ENCODE measurements at regions not wholly inside any gene's neighbourhood (a gene's known extent, or its start where the extent isn't known, plus 50 kb on each side); places are given as distances from the start of the nearest gene placed in this dataset.

DNA sequence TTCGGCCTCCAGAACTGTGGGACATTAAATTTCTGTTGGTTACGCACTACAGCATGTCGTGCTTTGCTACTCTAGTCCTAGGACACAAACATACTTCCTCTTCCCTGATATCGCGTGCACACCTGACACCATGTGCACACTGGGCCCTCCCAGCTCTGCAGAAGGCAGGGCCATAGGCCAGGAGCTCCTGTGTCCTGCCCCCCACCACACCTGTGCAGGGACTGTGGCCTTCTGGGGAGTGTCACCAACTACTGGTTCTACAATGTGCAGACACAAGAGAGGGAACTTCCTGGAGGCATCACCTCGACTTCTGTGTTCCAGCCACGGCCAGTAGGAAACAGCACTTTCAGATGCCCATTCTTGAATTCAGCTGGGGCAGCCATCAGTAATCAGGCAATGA, 646.4 kb upstream of the MGMT start:
- Mint-ChIP-seq H3K4me3 (no peak overlapping the region), H3K9me3 (no peaks in the 10 kb centered on the region), H3K27me3 (peaks cover 2% of the 10 kb centered on the region), H3K36me3 (ENCODE audit: low read depth) (no peaks in the 10 kb centered on the region), H3K27ac (no peak overlapping the region), H3K4me1 (ENCODE audit: low read depth) (no peaks in the 10 kb centered on the region)
- DNase-seq: no peak

DNA sequence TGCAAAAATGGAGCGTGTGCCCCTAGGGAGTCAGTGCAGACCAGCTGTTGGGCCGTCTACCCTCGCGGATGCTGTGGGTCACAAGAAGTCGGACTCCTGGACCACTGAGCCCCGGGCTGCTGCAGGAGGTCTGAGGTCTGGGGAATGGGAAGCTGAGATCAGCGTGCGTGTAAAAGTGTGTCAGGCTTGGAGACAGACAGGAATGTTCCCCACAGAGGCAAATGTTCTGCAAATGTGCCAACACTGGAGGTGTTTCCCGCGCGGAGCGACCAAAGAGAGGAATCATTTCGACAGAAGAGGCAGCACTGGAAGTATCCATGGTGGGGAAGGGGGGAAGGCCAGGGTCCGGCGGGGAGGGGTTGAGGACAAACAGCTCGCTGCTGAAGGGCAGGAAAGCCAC, 643.8 kb upstream of the MGMT start:
- H3K27me3 Mint-ChIP-seq: peaks cover 11% of the 10 kb centered on the region
- DNase-seq: no peak
- H3K27ac Mint-ChIP-seq: no peak overlapping the region
- H3K36me3 Mint-ChIP-seq (ENCODE audit: low read depth): no peaks in the 10 kb centered on the region
- H3K9me3 Mint-ChIP-seq: no peaks in the 10 kb centered on the region
- H3K4me3 Mint-ChIP-seq: no peak overlapping the region
- no peaks in the 10 kb centered on the region for H3K4me1 Mint-ChIP-seq (ENCODE audit: low read depth)

DNA sequence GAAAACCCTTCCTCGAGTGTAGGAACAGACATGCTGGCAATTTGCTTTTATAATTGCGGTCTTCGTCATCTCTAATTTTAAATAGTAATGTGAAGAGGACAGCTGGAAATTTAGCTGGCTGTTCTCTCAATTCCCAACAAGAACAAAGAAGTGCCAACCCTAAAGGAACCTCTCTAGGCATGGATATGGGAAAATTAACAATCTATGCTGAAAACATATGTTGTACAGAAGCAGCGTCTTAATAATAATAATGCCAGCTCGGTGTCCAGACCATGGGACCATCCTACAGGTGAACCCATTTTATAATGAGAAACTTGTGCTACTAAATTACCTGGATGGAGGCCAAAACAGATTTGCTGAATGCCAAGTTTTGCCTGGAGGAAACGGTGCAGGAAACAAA, 641.4 kb upstream of the MGMT start:
- H3K4me3 Mint-ChIP-seq: no peak overlapping the region
- no peaks in the 10 kb centered on the region for H3K36me3 Mint-ChIP-seq (ENCODE audit: low read depth)
- DNase-seq: no peak
- H3K4me1 Mint-ChIP-seq (ENCODE audit: low read depth): no peaks in the 10 kb centered on the region
- no peak overlapping the region for H3K27ac Mint-ChIP-seq
- H3K27me3 Mint-ChIP-seq: peaks cover 11% of the 10 kb centered on the region
- H3K9me3 Mint-ChIP-seq: no peaks in the 10 kb centered on the region

DNA sequence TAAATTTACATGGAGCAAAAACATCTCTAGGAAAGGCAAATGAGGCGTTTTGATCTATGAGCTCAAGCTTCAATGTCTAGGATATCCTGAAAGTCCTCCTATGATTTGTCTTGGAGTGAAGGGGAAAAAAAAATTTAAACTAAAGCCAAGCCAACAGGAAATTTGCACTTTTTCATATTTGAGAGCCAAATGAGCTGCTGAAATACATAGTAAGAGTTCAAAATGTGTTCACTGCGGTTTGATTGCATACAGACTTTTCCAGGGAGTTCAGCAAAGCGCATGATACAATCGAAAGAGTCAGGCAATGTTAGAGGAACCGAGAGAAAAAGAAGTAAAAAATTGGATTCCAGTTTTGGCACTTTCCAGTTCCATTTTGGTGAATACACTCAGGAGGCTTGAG, 633.4 kb upstream of the MGMT start:
- DNase-seq: no peak
- Mint-ChIP-seq H3K9me3 (no peaks in the 10 kb centered on the region), H3K27me3 (no peaks in the 10 kb centered on the region), H3K4me3 (no peak overlapping the region), H3K36me3 (ENCODE audit: low read depth) (no peaks in the 10 kb centered on the region), H3K4me1 (ENCODE audit: low read depth) (no peaks in the 10 kb centered on the region), H3K27ac (no peak overlapping the region)

DNA sequence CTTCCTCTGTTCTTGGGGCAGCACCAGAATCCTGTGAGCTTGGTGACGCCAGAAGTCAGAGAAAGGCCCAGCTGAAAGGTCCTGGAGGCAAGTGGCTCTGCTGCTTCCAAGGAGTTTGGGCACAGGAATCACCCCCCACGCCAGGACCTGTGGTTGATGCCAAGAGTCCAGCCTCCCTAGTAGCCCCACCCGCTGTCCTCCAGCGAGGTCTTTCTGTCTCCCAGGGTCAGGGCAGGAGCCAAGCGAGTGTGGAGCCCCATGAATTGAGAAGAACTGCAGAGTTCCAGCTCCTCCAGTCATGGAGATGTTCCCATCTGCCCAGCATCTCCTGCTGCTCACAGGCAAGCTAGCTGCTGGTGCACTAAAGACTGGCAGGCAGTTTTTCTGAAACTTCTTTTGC, 631.7 kb upstream of the MGMT start:
- Mint-ChIP-seq H3K4me1 (ENCODE audit: low read depth) (no peaks in the 10 kb centered on the region), H3K27me3 (no peaks in the 10 kb centered on the region), H3K36me3 (ENCODE audit: low read depth) (no peaks in the 10 kb centered on the region), H3K9me3 (no peaks in the 10 kb centered on the region), H3K27ac (no peak overlapping the region), H3K4me3 (no peak overlapping the region)
- DNase-seq: no peak

DNA sequence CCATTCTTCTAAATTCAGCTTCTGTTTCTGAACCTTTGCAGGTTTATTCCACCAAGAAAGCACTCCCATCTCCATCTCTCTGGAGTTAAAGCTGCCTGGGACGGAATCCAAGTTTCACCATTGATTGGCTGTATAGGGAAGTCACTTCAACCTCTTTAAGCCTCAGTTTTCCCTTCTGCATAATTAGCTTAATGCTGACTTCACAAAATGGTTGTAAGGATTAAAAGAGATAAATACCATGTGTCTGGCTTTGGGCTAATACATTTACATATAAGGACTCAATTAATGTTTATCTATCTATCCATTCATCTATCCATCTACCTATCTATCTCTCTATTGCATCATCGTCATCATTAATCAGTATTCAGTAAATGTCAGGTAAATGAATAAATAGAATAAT, 629.6 kb upstream of the MGMT start:
- peaks cover 3% of the 10 kb centered on the region for H3K27me3 Mint-ChIP-seq
- H3K4me3 Mint-ChIP-seq: no peak overlapping the region
- H3K9me3 Mint-ChIP-seq: no peaks in the 10 kb centered on the region
- no peak for DNase-seq
- no peaks in the 10 kb centered on the region for H3K36me3 Mint-ChIP-seq (ENCODE audit: low read depth)
- no peak overlapping the region for H3K27ac Mint-ChIP-seq
- no peaks in the 10 kb centered on the region for H3K4me1 Mint-ChIP-seq (ENCODE audit: low read depth)

DNA sequence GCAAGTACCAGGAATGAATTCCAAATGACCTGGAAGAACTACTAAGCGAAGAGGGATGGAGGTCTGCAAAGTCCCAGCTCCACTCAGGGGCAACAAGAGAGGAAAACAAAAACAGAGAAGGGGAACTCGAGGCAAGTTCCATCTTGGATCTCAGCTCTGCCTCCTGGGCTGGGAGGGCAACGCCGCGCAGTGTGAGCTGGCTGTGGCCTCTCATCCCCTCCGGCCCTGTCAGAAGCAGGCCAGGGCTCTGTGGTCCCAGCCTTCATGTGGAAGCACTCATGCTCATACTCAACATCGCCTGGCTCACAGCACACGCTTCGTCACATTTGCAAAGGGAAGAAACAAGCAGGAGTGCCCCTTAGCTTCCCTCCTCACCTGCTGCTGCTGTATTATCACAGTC, 627.9 kb upstream of the MGMT start:
- no peak for DNase-seq
- no peaks in the 10 kb centered on the region for H3K36me3 Mint-ChIP-seq (ENCODE audit: low read depth)
- H3K9me3 Mint-ChIP-seq: no peaks in the 10 kb centered on the region
- peaks cover 3% of the 10 kb centered on the region for H3K27me3 Mint-ChIP-seq
- H3K4me3 Mint-ChIP-seq: no peak overlapping the region
- no peaks in the 10 kb centered on the region for H3K4me1 Mint-ChIP-seq (ENCODE audit: low read depth)
- H3K27ac Mint-ChIP-seq: no peak overlapping the region

DNA sequence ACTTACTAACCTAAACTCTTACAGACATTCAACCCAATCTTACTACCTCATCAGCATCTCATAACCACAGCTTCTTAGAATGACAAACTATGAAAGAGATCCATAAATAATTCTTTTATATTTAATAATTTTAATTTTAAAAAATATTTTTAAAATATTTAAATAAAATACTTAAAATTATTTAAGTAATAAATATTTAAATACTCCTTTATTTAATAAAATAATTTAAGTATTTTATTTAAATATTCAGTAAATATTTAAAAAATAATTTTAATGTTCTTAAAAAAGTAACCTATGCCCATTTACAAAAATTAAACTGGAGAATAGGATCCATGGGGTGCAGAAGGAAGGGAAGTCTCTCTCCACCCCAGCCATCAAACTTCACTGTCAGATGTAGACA, 627.3 kb upstream of the MGMT start:
- no peaks in the 10 kb centered on the region for H3K9me3 Mint-ChIP-seq
- no peak overlapping the region for H3K27ac Mint-ChIP-seq
- H3K36me3 Mint-ChIP-seq (ENCODE audit: low read depth): no peaks in the 10 kb centered on the region
- no peak overlapping the region for H3K4me3 Mint-ChIP-seq
- no peaks in the 10 kb centered on the region for H3K4me1 Mint-ChIP-seq (ENCODE audit: low read depth)
- peaks cover 3% of the 10 kb centered on the region for H3K27me3 Mint-ChIP-seq
- no peak for DNase-seq

DNA sequence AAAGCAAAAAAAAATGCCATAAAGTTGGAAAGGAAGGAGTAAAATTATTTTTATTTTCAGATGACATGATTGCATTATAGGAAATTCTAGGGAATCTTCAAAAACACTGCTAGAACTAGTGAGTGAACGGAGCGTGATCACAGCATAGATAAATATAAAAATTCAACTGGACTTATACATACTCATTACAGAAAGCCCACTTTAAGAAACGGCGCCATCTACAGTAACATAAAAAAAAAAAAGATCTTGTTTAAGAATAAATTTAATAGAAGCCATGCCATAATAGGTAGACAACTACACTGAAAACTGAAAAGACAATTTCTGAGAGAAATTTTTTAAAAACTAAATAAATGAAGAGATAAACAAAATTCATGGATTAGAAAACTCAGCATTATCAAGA, 623.1 kb upstream of the MGMT start:
- H3K36me3 Mint-ChIP-seq (ENCODE audit: low read depth): no peaks in the 10 kb centered on the region
- no peaks in the 10 kb centered on the region for H3K4me1 Mint-ChIP-seq (ENCODE audit: low read depth)
- H3K4me3 Mint-ChIP-seq: no peak overlapping the region
- no peak overlapping the region for H3K27ac Mint-ChIP-seq
- DNase-seq: no peak
- no peaks in the 10 kb centered on the region for H3K9me3 Mint-ChIP-seq
- peaks cover 3% of the 10 kb centered on the region for H3K27me3 Mint-ChIP-seq

DNA sequence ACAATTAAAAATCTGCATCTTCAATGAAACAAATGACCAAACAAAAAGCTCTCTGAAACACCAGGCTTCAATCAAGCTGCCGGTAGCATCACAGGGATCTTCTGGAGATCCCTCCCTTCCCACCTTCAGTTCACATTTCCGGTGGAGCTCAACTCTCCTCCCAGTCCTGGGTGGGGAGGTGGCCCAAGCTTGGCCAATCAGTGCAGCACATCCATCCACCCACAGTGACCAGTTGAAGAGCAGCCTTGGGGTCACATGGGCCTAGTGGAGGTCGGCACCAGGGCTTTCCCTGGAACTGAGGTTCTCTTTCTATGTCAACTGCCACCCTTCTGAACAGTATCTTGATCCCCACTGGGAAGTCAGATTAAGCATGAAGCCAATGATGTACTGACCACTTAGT, 620.1 kb upstream of the MGMT start:
- Mint-ChIP-seq H3K27me3 (peaks cover 3% of the 10 kb centered on the region), H3K4me1 (ENCODE audit: low read depth) (no peaks in the 10 kb centered on the region), H3K36me3 (ENCODE audit: low read depth) (no peaks in the 10 kb centered on the region), H3K27ac (no peak overlapping the region), H3K9me3 (no peaks in the 10 kb centered on the region), H3K4me3 (no peak overlapping the region)
- DNase-seq: no peak

DNA sequence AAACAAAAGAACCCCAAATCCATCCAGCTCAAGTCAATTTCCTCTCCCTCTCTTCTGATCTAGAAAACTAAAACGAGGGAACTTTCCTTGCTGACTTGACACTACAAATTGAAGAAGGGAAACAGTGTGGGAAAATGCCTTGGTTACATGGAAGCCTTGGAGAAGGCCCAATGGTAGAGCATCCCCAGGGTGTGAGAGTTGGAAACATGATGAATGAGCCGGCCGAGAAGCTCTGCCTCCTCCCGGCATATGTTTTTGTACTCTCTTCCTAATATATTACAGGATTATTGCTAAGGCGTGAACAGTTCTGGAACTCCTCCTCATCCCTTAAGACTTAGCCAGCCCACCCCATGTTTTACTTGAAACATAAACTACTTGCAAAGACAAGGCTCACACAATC, 618.2 kb upstream of the MGMT start:
- H3K27me3 Mint-ChIP-seq: no peaks in the 10 kb centered on the region
- H3K36me3 Mint-ChIP-seq (ENCODE audit: low read depth): no peaks in the 10 kb centered on the region
- no peaks in the 10 kb centered on the region for H3K9me3 Mint-ChIP-seq
- no peak overlapping the region for H3K4me3 Mint-ChIP-seq
- no peak for DNase-seq
- H3K4me1 Mint-ChIP-seq (ENCODE audit: low read depth): no peaks in the 10 kb centered on the region
- no peak overlapping the region for H3K27ac Mint-ChIP-seq

DNA sequence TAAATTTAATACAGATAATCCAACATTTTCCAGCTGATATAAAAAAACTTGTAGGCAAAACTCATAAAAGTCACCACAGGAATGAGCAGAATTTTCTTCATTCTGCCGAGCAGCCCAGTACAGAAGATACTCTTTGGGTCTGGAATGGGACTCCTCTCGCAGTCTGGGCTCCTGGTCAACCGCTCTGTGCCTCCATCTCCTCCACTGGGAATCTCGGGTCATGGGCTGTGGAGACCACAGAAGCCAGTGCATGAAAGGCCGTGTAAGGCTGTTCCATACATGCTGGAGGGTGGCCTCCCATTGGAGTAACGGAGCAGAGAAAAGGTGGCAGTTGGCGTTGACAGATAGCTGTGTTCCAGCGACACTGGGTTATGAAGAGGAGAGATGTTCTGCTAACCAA, 616.4 kb upstream of the MGMT start:
- no peak for DNase-seq
- no peaks in the 10 kb centered on the region for H3K27me3 Mint-ChIP-seq
- no peaks in the 10 kb centered on the region for H3K36me3 Mint-ChIP-seq (ENCODE audit: low read depth)
- H3K4me1 Mint-ChIP-seq (ENCODE audit: low read depth): no peaks in the 10 kb centered on the region
- H3K4me3 Mint-ChIP-seq: no peak overlapping the region
- no peaks in the 10 kb centered on the region for H3K9me3 Mint-ChIP-seq
- H3K27ac Mint-ChIP-seq: no peak overlapping the region

DNA sequence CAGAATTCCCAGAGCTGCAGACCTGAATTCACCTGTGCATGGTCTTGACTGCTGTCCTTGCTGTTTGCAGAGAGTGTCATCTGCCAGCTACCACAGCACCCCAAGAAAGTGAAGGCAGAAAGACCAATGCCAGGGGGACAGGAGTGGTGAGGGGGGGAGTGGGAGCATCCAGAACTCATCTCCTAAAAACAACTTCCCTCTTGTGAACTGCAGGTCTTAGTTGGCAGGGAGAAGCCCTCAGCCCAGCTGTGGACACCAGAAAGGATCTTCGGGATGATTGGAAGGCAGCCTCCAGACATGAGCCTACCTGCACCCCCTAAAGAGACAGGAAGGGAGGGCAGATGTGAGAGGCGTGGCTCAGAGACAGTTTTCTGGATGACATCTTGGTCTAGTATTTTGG, 615.8 kb upstream of the MGMT start:
- H3K9me3 Mint-ChIP-seq: no peaks in the 10 kb centered on the region
- no peak for DNase-seq
- H3K27ac Mint-ChIP-seq: no peak overlapping the region
- H3K4me3 Mint-ChIP-seq: no peak overlapping the region
- no peaks in the 10 kb centered on the region for H3K4me1 Mint-ChIP-seq (ENCODE audit: low read depth)
- H3K27me3 Mint-ChIP-seq: no peaks in the 10 kb centered on the region
- H3K36me3 Mint-ChIP-seq (ENCODE audit: low read depth): no peaks in the 10 kb centered on the region

DNA sequence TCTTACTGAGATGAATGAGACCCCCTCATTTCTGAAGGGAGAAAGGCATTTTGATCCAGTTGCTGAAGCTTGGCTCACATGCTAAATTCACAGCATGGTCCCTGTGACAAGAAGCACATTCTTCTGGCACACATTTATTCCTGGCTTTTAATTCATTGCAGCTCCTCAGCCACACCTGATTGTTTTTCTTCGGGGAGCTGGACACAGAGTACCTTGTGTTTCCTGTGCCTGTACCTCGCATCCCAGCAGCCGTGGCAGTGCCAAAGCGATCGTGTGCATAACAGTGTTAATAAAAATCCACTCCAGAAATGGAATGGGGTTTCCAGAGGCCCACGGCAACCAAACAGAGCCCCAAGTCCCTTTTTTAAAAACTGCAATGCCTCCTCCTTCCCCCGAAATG, 615.3 kb upstream of the MGMT start:
- H3K4me3 Mint-ChIP-seq: no peak overlapping the region
- H3K36me3 Mint-ChIP-seq (ENCODE audit: low read depth): no peaks in the 10 kb centered on the region
- H3K4me1 Mint-ChIP-seq (ENCODE audit: low read depth): no peaks in the 10 kb centered on the region
- DNase-seq: no peak
- no peaks in the 10 kb centered on the region for H3K27me3 Mint-ChIP-seq
- no peak overlapping the region for H3K27ac Mint-ChIP-seq
- no peaks in the 10 kb centered on the region for H3K9me3 Mint-ChIP-seq

DNA sequence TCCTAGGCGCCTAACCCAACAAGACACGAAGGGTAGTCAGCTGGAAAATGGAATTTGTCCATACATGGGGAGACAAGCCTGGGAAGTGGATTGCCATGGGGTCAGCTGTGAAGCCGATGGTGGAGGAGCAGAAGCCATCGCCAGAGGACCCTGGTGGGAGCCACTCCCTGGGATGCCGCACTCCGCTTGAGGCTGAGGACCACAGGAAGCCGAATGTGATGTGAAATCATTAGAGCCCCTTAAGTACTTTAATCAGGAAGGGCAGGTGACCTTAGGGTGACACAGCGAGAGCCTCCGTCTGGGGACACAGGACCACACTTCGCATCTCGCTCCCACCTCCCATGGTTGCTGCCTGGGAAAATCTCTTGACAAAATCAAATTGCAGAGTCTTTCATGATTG, 614.6 kb upstream of the MGMT start:
- no peak for DNase-seq
- Mint-ChIP-seq H3K4me3 (no peak overlapping the region), H3K36me3 (ENCODE audit: low read depth) (no peaks in the 10 kb centered on the region), H3K9me3 (no peaks in the 10 kb centered on the region), H3K4me1 (ENCODE audit: low read depth) (no peaks in the 10 kb centered on the region), H3K27ac (no peak overlapping the region), H3K27me3 (no peaks in the 10 kb centered on the region)

DNA sequence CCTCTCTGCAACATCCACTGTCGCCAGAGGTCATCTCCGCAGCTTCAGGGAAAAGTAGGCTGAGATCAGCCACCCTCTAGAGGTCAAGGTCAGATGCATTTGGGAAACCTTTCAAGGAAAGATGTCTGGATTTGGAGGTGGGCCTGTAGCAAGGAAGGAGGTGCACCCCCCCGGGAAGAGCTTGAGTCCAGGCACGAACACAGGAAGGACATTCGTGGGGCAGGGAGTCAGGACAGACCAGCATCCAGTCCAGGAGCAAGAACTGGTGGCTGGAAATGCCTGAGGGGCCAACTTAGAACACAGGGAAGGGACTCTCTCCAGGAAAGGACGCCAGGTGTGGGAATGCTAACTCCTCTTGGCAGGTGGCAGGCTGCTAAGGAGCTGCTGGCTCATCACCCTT, 614.1 kb upstream of the MGMT start:
- H3K27ac Mint-ChIP-seq: no peak overlapping the region
- no peaks in the 10 kb centered on the region for H3K9me3 Mint-ChIP-seq
- H3K36me3 Mint-ChIP-seq (ENCODE audit: low read depth): no peaks in the 10 kb centered on the region
- H3K4me1 Mint-ChIP-seq (ENCODE audit: low read depth): no peaks in the 10 kb centered on the region
- H3K4me3 Mint-ChIP-seq: no peak overlapping the region
- no peak for DNase-seq
- no peaks in the 10 kb centered on the region for H3K27me3 Mint-ChIP-seq

Measured in activated T-cell treated with anti-CD3 and anti-CD28 coated beads, Interleukin-2, amount 50 U/mL, for 24 hours (primary cell).